GM19438 (cell line): ENCODE measurements at regions not wholly inside any gene's neighbourhood (a gene's known extent, or its start where the extent isn't known, plus 50 kb on each side); places are given as distances from the start of the nearest gene placed in this dataset.

Experiments used
- ATAC-seq: cut with Tn5 transposase; IDR thresholded peaks from one replicate; pipeline ENCODE4 v1.9.1; 2021; ENCODE audit warnings: low read depth; ENCODE audit not compliant: unreplicated experiment

GRCh38 chr14:95444132-95445129 is 72.0 kb downstream of the SYNE3 start:
- ATAC-seq, result no peak

- ATAC-seq, result peak; percentile 88
Observed at GRCh38 chr14:95442633-95443021, 73.8 kb downstream of the SYNE3 start.

GRCh38 chr14:95442016-95442632 is 74.3 kb downstream of the SYNE3 start:
- ATAC-seq, result no peak

- ATAC-seq, result no peak
Observed at GRCh38 chr14:95440951-95441350, 75.5 kb downstream of the SYNE3 start.

- ATAC-seq, result no peak
Observed at GRCh38 chr14:95440496-95440895, 76.0 kb downstream of the SYNE3 start.

GRCh38 chr14:95439881-95440280 is 76.6 kb downstream of the SYNE3 start:
- ATAC-seq, result no peak

GRCh38 chr14:95437715-95438114 is 78.7 kb downstream of the SYNE3 start:
- no peak for ATAC-seq

- ATAC-seq, result no peak
Observed at GRCh38 chr14:95436354-95436753, 80.1 kb downstream of the SYNE3 start.

- ATAC-seq, result no peak
Observed at GRCh38 chr14:95434121-95434520, 82.3 kb downstream of the SYNE3 start.

- no peak for ATAC-seq
Observed at GRCh38 chr14:95433094-95433478, 83.4 kb downstream of the SYNE3 start.

- no peak for ATAC-seq
Observed at GRCh38 chr14:95432144-95433093, 84.0 kb downstream of the SYNE3 start.

GRCh38 chr14:95431199-95432143 is 85.0 kb downstream of the SYNE3 start:
- no peak for ATAC-seq

GRCh38 chr14:95428557-95428956 is 87.9 kb downstream of the SYNE3 start:
- ATAC-seq, result no peak

GRCh38 chr14:95426116-95426475 is 90.4 kb downstream of the SYNE3 start:
- no peak for ATAC-seq

GRCh38 chr14:95425369-95426115 is 90.9 kb downstream of the SYNE3 start:
- no peak for ATAC-seq

- ATAC-seq, result no peak
Observed at GRCh38 chr14:95424529-95424928, 91.9 kb downstream of the SYNE3 start.

- ATAC-seq, result no peak
Observed at GRCh38 chr14:95421741-95422140, 94.7 kb downstream of the SYNE3 start.

GRCh38 chr14:95420060-95420459 is 96.4 kb downstream of the SYNE3 start:
- no peak for ATAC-seq

- ATAC-seq, result no peak
Observed at GRCh38 chr14:95419569-95419968, 96.9 kb downstream of the SYNE3 start.
